ENCODE measurements at regions not wholly inside any gene's neighbourhood (a gene's known extent, or its start where the extent isn't known, plus 50 kb on each side); places are given as distances from the start of the nearest gene placed in this dataset.

DNA sequence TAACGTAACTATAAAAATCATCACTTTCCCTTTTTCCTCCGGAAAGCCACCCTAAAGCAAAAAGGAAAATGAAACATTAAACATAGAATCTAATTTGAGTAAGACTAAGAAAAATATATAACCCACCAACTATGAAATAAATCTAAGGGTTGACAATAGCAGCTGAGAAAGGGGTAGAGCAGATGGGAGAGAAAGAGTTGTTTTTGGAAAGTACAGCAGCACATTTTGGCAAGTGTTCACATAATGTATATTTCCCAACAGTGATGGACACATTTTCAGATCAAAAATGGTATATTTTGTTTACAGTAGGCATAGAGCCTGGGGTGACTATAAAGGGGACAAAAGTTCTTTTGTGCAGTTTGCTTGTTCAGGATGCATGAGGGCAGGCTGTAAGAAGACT lies 1287.4 kb upstream of the B3GALT2 start:
- TF ChIP-seq, protein P1, sequence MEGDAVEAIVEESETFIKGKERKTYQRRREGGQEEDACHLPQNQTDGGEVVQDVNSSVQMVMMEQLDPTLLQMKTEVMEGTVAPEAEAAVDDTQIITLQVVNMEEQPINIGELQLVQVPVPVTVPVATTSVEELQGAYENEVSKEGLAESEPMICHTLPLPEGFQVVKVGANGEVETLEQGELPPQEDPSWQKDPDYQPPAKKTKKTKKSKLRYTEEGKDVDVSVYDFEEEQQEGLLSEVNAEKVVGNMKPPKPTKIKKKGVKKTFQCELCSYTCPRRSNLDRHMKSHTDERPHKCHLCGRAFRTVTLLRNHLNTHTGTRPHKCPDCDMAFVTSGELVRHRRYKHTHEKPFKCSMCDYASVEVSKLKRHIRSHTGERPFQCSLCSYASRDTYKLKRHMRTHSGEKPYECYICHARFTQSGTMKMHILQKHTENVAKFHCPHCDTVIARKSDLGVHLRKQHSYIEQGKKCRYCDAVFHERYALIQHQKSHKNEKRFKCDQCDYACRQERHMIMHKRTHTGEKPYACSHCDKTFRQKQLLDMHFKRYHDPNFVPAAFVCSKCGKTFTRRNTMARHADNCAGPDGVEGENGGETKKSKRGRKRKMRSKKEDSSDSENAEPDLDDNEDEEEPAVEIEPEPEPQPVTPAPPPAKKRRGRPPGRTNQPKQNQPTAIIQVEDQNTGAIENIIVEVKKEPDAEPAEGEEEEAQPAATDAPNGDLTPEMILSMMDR (conservative IDR thresholded peaks at IDR 0.05; ENCODE audit: low read length), result no peak
- TF ChIP-seq EZH2phosphoT487 (IDR thresholded peaks at IDR 0.05; ENCODE audit: borderline replicate concordance), result no peak

Data from Loucy (cell line).